HCT116 (cell line): ENCODE measurements at regions not wholly inside any gene's neighbourhood (a gene's known extent, or its start where the extent isn't known, plus 50 kb on each side); places are given as distances from the start of the nearest gene placed in this dataset.

Experiments used
- ATAC-seq: fragments of 200-7000 bp; cut with Tn5 transposase; 2 replicates; pipeline ENCODE4 v1.9.1; 2020; ENCODE audit warnings: mild to moderate bottlenecking, moderate library complexity
- BruUV-seq: library from RNA; stranded (reverse); fragments of 400-500 nt; replicated peaks from 2 replicates; lab custom pipeline; 2021; lab: Mats Ljungman, UMichigan
- CTCF ChIA-PET: fragments of 300-600 bp; sonication (Branson Sonifier 250); formaldehyde crosslinking; loops from one replicate; lab custom pipeline; 2021; ENCODE audit warnings: antibody characterized with exemption; lab: Charles Lee
- POLR2A ChIA-PET: fragments of 300-600, 350-600 bp; sonication (Branson Sonifier 250); formaldehyde crosslinking; loops from one replicate; lab custom pipeline; 2021; ENCODE audit warnings: antibody characterized with exemption; lab: Charles Lee
- RAD21 ChIA-PET, 2 experiments: fragments of 300-600 bp; sonication (Branson Sonifier 250); formaldehyde crosslinking; loops; one replicate each; lab custom pipeline; 2023; ENCODE audit warnings: low total read pairs in 2 of 2; ENCODE audit not compliant: uncharacterized antibody in 2 of 2, unreplicated experiment in 2 of 2, low non-redundant PET in 1 of 2; lab: Charles Lee
- DNase-seq: peaks from one replicate; pipeline ENCODE4 v3.0.0-alpha.2; 2010; ENCODE audit warnings: low read depth, low spot score
- H2AFZ ChIP-seq: fragments of 200-600 bp; shearing (Covaris generic), sonication (generic); 2 replicates; pipeline ENCODE4 v1.6.1; 2017; ENCODE audit warnings: low read depth, mixed run types, mixed read lengths, antibody characterized with exemption, low read length; ENCODE audit not compliant: poor library complexity, severe bottlenecking
- H3K27ac ChIP-seq: 2 replicates; pipeline ENCODE4 v1.5.1; 2012; ENCODE audit warnings: low read depth, low read length
- H3K27me3 ChIP-seq: fragments of 200-600 bp; sonication (generic); 2 replicates; pipeline ENCODE4 v1.6.1; 2016; ENCODE audit warnings: mixed run types, low read length, mixed read lengths; ENCODE audit not compliant: insufficient read depth
- H3K36me3 ChIP-seq, 2 experiments: fragments of 200-500 bp in 1 of 2; fragments of 200-600 bp in 1 of 2; sonication (Bioruptor generic) in 1 of 2; sonication (generic) in 1 of 2; 2 replicates each; pipeline versions ENCODE4 v1.5.1 to v1.6.1; 2014 to 2016; ENCODE audit warnings: low read length in 2 of 2, inconsistent platforms in 1 of 2, mixed read lengths in 1 of 2, mixed run types in 1 of 2; ENCODE audit not compliant: insufficient read depth in 2 of 2, control insufficient read depth in 1 of 2
- H3K4me1 ChIP-seq, 2 experiments: fragments of 200-600 bp in 1 of 2; sonication (generic) in 1 of 2; 2 replicates each; pipeline versions ENCODE4 v1.5.1 to v1.6.1; 2012 to 2017; ENCODE audit warnings: low read length in 2 of 2, inconsistent platforms in 1 of 2, mild to moderate bottlenecking in 1 of 2, mixed read lengths in 1 of 2, mixed run types in 1 of 2, moderate library complexity in 1 of 2; ENCODE audit not compliant: insufficient read depth in 2 of 2, control insufficient read depth in 1 of 2
- H3K4me2 ChIP-seq: fragments of 200-600 bp; sonication (generic); 2 replicates; pipeline ENCODE4 v1.6.1; 2017; ENCODE audit warnings: mixed run types, low read length, mixed read lengths
- H3K4me3 ChIP-seq, 2 experiments: fragments of 200-600 bp in 1 of 2; sonication (generic) in 1 of 2; replicated peaks in 1 of 2; 2 replicates each; pipeline ENCODE4 v1.5.1; 2011 to 2016; ENCODE audit warnings: low read length in 2 of 2, control low read depth in 1 of 2, low read depth in 1 of 2, mild to moderate bottlenecking in 1 of 2, mixed read lengths in 1 of 2, mixed run types in 1 of 2
- H3K79me2 ChIP-seq: fragments of 200-600 bp; sonication (generic); 2 replicates; pipeline ENCODE4 v1.6.1; 2017; ENCODE audit warnings: mild to moderate bottlenecking, mixed run types, low read length, moderate library complexity, mixed read lengths; ENCODE audit not compliant: insufficient read depth
- H3K9ac ChIP-seq: fragments of 200-600 bp; sonication (generic); 2 replicates; pipeline ENCODE4 v1.6.1; 2016; ENCODE audit warnings: low read length, mixed read lengths
- H3K9me2 ChIP-seq: fragments of 200-600 bp; sonication (generic), shearing (Covaris generic); 2 replicates; pipeline ENCODE4 v1.6.1; 2017; ENCODE audit warnings: mixed run types, mild to moderate bottlenecking, moderate library complexity; ENCODE audit not compliant: insufficient read depth
- H3K9me3 ChIP-seq, 2 experiments: fragments of 200-500 bp in 1 of 2; fragments of 200-600 bp in 1 of 2; sonication (Bioruptor generic) in 1 of 2; sonication (generic) in 1 of 2; 2 replicates each; pipeline ENCODE4 v1.6.1; 2014 to 2017; ENCODE audit warnings: low read length in 2 of 2, mixed read lengths in 2 of 2, inconsistent platforms in 1 of 2, low read depth in 1 of 2, mild to moderate bottlenecking in 1 of 2, mixed run types in 1 of 2, moderate library complexity in 1 of 2; ENCODE audit not compliant: control insufficient read depth in 1 of 2, insufficient read depth in 1 of 2
- H4K20me1 ChIP-seq: fragments of 200-600 bp; sonication (generic), shearing (Covaris generic); 2 replicates; pipeline ENCODE4 v1.6.1; 2017; ENCODE audit warnings: mixed run types, mild to moderate bottlenecking, moderate library complexity; ENCODE audit not compliant: insufficient read depth
- JUND ChIP-seq: IDR thresholded peaks from 2 replicates; pipeline ENCODE4 v1.6.1; 2012
- RAD21 ChIP-seq: IDR thresholded peaks from 2 replicates; pipeline ENCODE4 v1.6.1; 2012; ENCODE audit warnings: low read depth, mild to moderate bottlenecking
- SRF ChIP-seq: IDR thresholded peaks from 2 replicates; pipeline ENCODE4 v1.6.1; 2012; ENCODE audit warnings: low read depth
- TCF7L2 ChIP-seq: IDR thresholded peaks from 2 replicates; pipeline ENCODE4 v1.7.0; 2011; ENCODE audit warnings: borderline replicate concordance, inconsistent platforms; ENCODE audit not compliant: insufficient read depth, insufficient read length; ENCODE audit errors: extremely low read depth
- ZNF274 ChIP-seq: fragments of 200-500 bp; sonication (Bioruptor generic); IDR thresholded peaks from 2 replicates; pipeline ENCODE4 v1.6.1; 2014; ENCODE audit warnings: mild to moderate bottlenecking, low read depth, low read length, inconsistent platforms
- intact Hi-C: fragments of 100-400 bp; cut with micrococcal nuclease; formaldehyde crosslinking; loops from 2 replicates; pipeline ENCODE4 v1.10.0; 2022
- TF ChIP-seq, protein P1 (sequence below): IDR thresholded peaks from 2 replicates; pipeline ENCODE4 v1.6.1; 2011; ENCODE audit warnings: mild to moderate bottlenecking, low read length, moderate library complexity; ENCODE audit not compliant: insufficient replicate concordance; ENCODE audit errors: extremely low read depth

DNA sequence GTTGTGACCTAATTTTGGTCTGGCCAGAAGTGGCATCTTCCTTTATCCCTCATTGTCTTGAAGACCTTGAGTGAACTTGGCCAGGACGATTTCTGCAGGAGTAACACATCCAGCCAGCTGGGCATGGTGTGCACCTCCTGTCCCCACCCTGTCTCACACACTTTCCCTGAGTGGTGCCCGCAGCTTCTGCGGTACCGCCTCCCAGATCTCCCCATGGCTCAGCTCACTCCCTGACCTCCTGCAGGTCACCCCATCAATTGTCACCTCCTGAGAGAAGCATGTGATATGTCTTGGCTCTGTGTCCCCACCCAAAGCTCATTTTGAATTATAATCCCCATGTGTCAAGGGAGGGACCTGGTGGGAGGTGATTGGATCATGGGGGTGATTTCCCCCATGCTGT lies 50.2 kb upstream of the TP53I11 start:
- RAD21 ChIA-PET = no interaction called here
- CTCF ChIA-PET = no interaction called here
- DNase-seq = no peak
- H3K36me3 ChIP-seq = no peaks in the 10 kb centered on the region
- H3K27ac ChIP-seq = no peak overlapping the region
- H3K4me3 ChIP-seq = no peak overlapping the region
- no peak overlapping the region for H3K4me2 ChIP-seq
- H3K27me3 ChIP-seq = peaks cover 14% of the 10 kb centered on the region
- no peak for ATAC-seq
- no peak overlapping the region for H3K9ac ChIP-seq
- no peak overlapping the region for H2AFZ ChIP-seq
- H3K9me2 ChIP-seq = no peaks in the 10 kb centered on the region
- no peaks in the 10 kb centered on the region for H3K9me3 ChIP-seq
- H4K20me1 ChIP-seq = no peaks in the 10 kb centered on the region
- intact Hi-C loops = no loop called here
- TF ChIP-seq TCF7L2 (no peak), RAD21 (no peak), JUND (no peak)
- TF ChIP-seq, all 23 proteins: peak for 0
- POLR2A ChIA-PET = no interaction called here
- Histone ChIP-seq H3K4me1 (no peaks in the 10 kb centered on the region; a peak in 1 of 4 replicates), H3K79me2 (no peaks in the 10 kb centered on the region)
- BruUV-seq = no TSS peak

DNA sequence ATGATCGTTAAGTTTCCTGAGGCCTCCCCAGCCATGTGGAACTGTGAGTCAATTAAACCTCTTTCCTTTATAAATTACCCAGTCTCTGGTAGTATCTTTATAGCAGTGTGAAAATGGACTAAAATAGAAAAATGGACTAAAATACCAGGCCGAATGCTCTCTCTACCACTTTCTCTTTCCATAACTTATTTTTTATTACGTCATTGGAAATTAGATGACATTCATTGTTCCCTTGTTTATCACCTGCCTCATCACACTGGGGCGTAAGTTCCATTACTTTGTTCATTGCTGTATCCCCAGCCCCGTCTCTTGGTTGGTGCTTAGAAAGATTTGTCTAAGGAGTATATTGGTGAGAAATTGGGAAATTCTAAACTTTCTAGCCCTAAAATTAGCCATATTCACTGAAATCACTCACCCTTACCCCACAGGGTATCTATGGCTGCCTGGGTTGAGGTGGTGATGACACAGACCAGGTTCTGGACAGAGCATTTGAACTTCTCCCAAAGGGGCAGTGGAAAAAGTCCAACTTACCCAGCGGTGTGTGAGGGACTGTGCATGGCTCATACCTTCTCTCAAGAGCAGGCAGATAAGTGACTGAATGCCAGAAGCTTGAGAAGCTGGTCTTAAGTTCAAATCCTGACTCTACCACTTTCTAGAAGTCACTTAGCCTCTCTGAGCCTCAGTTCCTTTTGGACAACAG lies 50.9 kb upstream of the TP53I11 start:
- ChIA-PET RAD21 (no interaction called here), POLR2A (no interaction called here), CTCF (no interaction called here)
- Histone ChIP-seq H3K4me1 (no peaks in the 10 kb centered on the region; a peak in 1 of 4 replicates), H3K36me3 (no peaks in the 10 kb centered on the region), H4K20me1 (no peaks in the 10 kb centered on the region), H3K4me2 (no peak overlapping the region), H2AFZ (no peak overlapping the region), H3K27ac (no peak overlapping the region), H3K27me3 (peaks cover 18% of the 10 kb centered on the region), H3K9ac (no peak overlapping the region), H3K4me3 (no peak overlapping the region), H3K9me2 (no peaks in the 10 kb centered on the region), H3K79me2 (no peaks in the 10 kb centered on the region), H3K9me3 (no peaks in the 10 kb centered on the region)
- ATAC-seq (no peak), DNase-seq (no peak)
- TF ChIP-seq ZNF274 (no peak), RAD21 (no peak), SRF (no peak)
- TF ChIP-seq, protein P1, sequence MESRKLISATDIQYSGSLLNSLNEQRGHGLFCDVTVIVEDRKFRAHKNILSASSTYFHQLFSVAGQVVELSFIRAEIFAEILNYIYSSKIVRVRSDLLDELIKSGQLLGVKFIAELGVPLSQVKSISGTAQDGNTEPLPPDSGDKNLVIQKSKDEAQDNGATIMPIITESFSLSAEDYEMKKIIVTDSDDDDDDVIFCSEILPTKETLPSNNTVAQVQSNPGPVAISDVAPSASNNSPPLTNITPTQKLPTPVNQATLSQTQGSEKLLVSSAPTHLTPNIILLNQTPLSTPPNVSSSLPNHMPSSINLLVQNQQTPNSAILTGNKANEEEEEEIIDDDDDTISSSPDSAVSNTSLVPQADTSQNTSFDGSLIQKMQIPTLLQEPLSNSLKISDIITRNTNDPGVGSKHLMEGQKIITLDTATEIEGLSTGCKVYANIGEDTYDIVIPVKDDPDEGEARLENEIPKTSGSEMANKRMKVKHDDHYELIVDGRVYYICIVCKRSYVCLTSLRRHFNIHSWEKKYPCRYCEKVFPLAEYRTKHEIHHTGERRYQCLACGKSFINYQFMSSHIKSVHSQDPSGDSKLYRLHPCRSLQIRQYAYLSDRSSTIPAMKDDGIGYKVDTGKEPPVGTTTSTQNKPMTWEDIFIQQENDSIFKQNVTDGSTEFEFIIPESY = no peak
- intact Hi-C loops = no loop called here
- BruUV-seq = no TSS peak
